NB4 (cell line): ENCODE measurements at regions not wholly inside any gene's neighbourhood (a gene's known extent, or its start where the extent isn't known, plus 50 kb on each side); places are given as distances from the start of the nearest gene placed in this dataset.

Source experiments
- DNase-seq: peaks from one replicate; pipeline ENCODE4 v3.0.0; 2010; ENCODE audit warnings: low read depth
- H3K4me3 ChIP-seq: one replicate; pipeline ENCODE4 v1.5.1; 2011; ENCODE audit warnings: mild to moderate bottlenecking, low read depth, low read length, moderate library complexity
- CTCF ChIP-seq: IDR thresholded peaks from one replicate; pipeline ENCODE4 v1.5.1; 2012; ENCODE audit warnings: low read depth, low read length
- MAX ChIP-seq: IDR thresholded peaks from 2 replicates; pipeline ENCODE4 v1.6.1; 2011; ENCODE audit warnings: low read depth, low read length
- MYC ChIP-seq: IDR thresholded peaks from 2 replicates; pipeline ENCODE4 v1.6.1; 2011; ENCODE audit warnings: low read depth, low read length
- POLR2A ChIP-seq: IDR thresholded peaks from 2 replicates; pipeline ENCODE4 v1.6.1; 2011; ENCODE audit warnings: mild to moderate bottlenecking; ENCODE audit not compliant: insufficient read length; ENCODE audit errors: extremely low read depth

DNA sequence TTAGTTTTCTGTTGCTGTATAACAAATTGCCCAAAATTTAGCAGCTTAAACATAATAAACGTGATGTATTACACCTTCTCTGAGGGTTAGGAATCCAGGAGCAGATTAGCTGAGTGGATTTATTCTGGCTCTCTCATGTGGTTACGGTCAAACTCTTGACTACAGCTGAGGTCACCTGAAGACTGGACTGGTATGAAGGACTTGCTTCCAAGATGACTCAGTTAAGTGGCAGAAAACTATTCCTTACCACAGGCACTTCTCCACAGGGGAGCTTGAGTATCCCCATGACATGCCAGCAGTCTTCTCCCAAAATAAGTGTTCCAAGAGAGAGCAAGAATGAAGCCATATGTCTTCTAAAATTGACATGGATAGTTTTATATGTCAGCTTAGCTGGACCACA lies 957.2 kb upstream of the GHITM start:
- no peak for DNase-seq
- no peak for TF ChIP-seq MYC
- no peak overlapping the region for H3K4me3 ChIP-seq

GRCh38 chr10:83184641-83185040 lies 954.7 kb upstream of the GHITM start:
- TF ChIP-seq CTCF (no peak), MAX (no peak), POLR2A (no peak), MYC (no peak)
- H3K4me3 ChIP-seq: no peak overlapping the region
- DNase-seq: no peak

GRCh38 chr10:83190614-83191013 lies 948.7 kb upstream of the GHITM start:
- DNase-seq: no peak
- H3K4me3 ChIP-seq: no peak overlapping the region
- TF ChIP-seq CTCF (no peak), MYC (no peak), POLR2A (no peak), MAX (no peak)

DNA sequence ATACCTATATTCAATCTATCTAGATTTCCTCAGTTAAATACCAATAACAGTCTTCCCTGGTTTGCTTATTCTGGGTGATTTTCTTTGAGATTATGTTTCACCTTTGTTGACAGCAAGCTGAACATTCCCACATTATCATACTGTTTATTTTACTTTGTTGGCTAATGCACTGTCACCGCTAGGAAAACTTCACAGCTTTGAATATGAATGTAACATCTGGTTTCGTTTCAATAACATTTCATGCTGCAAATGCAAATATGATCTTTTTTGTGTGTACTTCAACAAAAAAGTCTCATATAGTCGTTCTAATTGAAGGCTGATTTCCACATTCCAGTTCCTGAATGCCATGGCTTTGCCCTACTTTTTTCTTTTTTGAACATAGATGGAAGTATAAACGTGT lies 946.3 kb upstream of the GHITM start:
- no peak for DNase-seq
- no peak overlapping the region for H3K4me3 ChIP-seq
- no peak for TF ChIP-seq MYC
- no peak for TF ChIP-seq POLR2A
- no peak for TF ChIP-seq CTCF
- TF ChIP-seq MAX: no peak

DNA sequence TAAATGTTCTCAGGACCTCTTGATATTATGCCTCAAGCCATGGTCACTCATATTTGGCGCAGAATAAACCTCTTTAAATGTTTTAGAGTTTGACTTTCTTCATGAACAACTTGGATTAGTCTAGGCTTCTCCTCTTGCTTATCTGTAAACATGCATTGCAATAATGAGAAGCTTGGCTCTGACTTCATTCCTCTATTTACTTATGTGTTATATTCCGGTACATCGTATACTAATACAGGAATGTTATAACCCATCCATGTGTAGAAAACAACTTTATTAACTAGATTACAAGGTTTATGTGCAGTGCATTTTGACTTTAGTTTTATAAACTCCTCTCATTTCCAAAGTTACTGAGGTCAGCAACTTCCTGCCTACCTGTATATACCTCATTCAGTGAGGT lies 944.3 kb upstream of the GHITM start:
- no peak overlapping the region for H3K4me3 ChIP-seq
- no peak for DNase-seq
- TF ChIP-seq CTCF (no peak), MAX (no peak), POLR2A (no peak), MYC (no peak)

- DNase-seq: no peak
- no peak for TF ChIP-seq POLR2A
- no peak for TF ChIP-seq MYC
- no peak for TF ChIP-seq CTCF
- no peak for TF ChIP-seq MAX
- H3K4me3 ChIP-seq: no peak overlapping the region
Observed at GRCh38 chr10:83199374-83199773, 939.9 kb upstream of the GHITM start.
